H54 (cell line): ENCODE measurements at regions not wholly inside any gene's neighbourhood (a gene's known extent, or its start where the extent isn't known, plus 50 kb on each side); places are given as distances from the start of the nearest gene placed in this dataset.

Experiments
- DNase-seq: peaks from one replicate; pipeline ENCODE4 v3.0.0; 2011; ENCODE audit warnings: low spot score, mixed read lengths; ENCODE audit not compliant: insufficient read length
- FAIRE-seq: peaks from 3 replicates; lab custom pipeline; 2011; peaks lifted over from hg19 to GRCh38; lab: Jason Lieb, UNC
- POLR2A ChIP-seq: IDR thresholded peaks from 2 replicates; pipeline ENCODE4 v1.6.1; 2011; ENCODE audit warnings: low read depth, mild to moderate bottlenecking, low read length

- DNase-seq (no peak), FAIRE-seq (no peak)
- TF ChIP-seq POLR2A, result no peak
Observed at GRCh38 chr13:67754012-67754411, 523.9 kb upstream of the PCDH9 start.

GRCh38 chr13:67752759-67753158, 522.6 kb upstream of the PCDH9 start:
- no peak for DNase-seq
- no peak for TF ChIP-seq POLR2A
- FAIRE-seq, result no peak

GRCh38 chr13:67742478-67742877, 512.3 kb upstream of the PCDH9 start:
- DNase-seq (no peak), FAIRE-seq (no peak)
- no peak for TF ChIP-seq POLR2A

- TF ChIP-seq POLR2A, result no peak
- FAIRE-seq, result peak; percentile 6
Observed at GRCh38 chr13:67740871-67741535, 510.9 kb upstream of the PCDH9 start.

GRCh38 chr13:67736646-67737420, 506.7 kb upstream of the PCDH9 start:
- FAIRE-seq, result peak; percentile 85
- TF ChIP-seq POLR2A, result no peak
- no peak for DNase-seq

More at GRCh38 chr13:67740871-67741535, 510.9 kb upstream of the PCDH9 start:
- DNase-seq, result no peak

GRCh38 chr13:67735651-67736050, 505.5 kb upstream of the PCDH9 start:
- no peak for DNase-seq
- no peak for TF ChIP-seq POLR2A
- no peak for FAIRE-seq

- DNase-seq, result no peak
- TF ChIP-seq POLR2A, result no peak
- no peak for FAIRE-seq
Observed at GRCh38 chr13:67726979-67727378, 496.8 kb upstream of the PCDH9 start.

GRCh38 chr13:67725999-67726398, 495.9 kb upstream of the PCDH9 start:
- FAIRE-seq, result no peak
- TF ChIP-seq POLR2A, result no peak
- no peak for DNase-seq

GRCh38 chr13:67713571-67713970, 483.4 kb upstream of the PCDH9 start:
- TF ChIP-seq POLR2A, result no peak
- DNase-seq, result no peak
- no peak for FAIRE-seq

- no peak for TF ChIP-seq POLR2A
- FAIRE-seq (no peak), DNase-seq (no peak)
Observed at GRCh38 chr13:67696775-67697174, 466.6 kb upstream of the PCDH9 start.

GRCh38 chr13:67664502-67664901, 434.4 kb upstream of the PCDH9 start:
- TF ChIP-seq POLR2A, result no peak
- no peak for DNase-seq
- FAIRE-seq, result no peak

GRCh38 chr13:67662997-67663396, 432.9 kb upstream of the PCDH9 start:
- no peak for DNase-seq

GRCh38 chr13:67652887-67653286, 422.8 kb upstream of the PCDH9 start:
- FAIRE-seq, result no peak
- no peak for DNase-seq
- no peak for TF ChIP-seq POLR2A

More at GRCh38 chr13:67662997-67663396, 432.9 kb upstream of the PCDH9 start:
- TF ChIP-seq POLR2A, result no peak
- no peak for FAIRE-seq

- no peak for DNase-seq
- TF ChIP-seq POLR2A, result no peak
- no peak for FAIRE-seq
Observed at GRCh38 chr13:67651908-67652465, 421.9 kb upstream of the PCDH9 start.
